ENCODE measurements at regions not wholly inside any gene's neighbourhood (a gene's known extent, or its start where the extent isn't known, plus 50 kb on each side); places are given as distances from the start of the nearest gene placed in this dataset.

GRCh38 chr10:2686691-2687090 lies 380.7 kb upstream of the PFKP start:
- TF ChIP-seq CTCF (IDR thresholded peaks at IDR 0.05): no peak
- no peak for TF ChIP-seq POLR2A (IDR thresholded peaks at IDR 0.05)
- no peak for TF ChIP-seq EP300 (IDR thresholded peaks at IDR 0.05)

All from sigmoid colon (tissue), 4 donors.